GM23338 (cell line): ENCODE measurements at regions not wholly inside any gene's neighbourhood (a gene's known extent, or its start where the extent isn't known, plus 50 kb on each side); places are given as distances from the start of the nearest gene placed in this dataset.

Experiments
- EZH2 ChIP-seq: fragments of 200-600 bp; sonication (generic); IDR thresholded peaks from one replicate; pipeline ENCODE4 v1.8.0; 2017; ENCODE audit warnings: antibody characterized with exemption, mild to moderate bottlenecking, low read depth; ENCODE audit not compliant: unreplicated experiment
- POLR2AphosphoS5 ChIP-seq: IDR thresholded peaks from 2 replicates; pipeline ENCODE4 v1.6.1; 2016; ENCODE audit warnings: antibody characterized with exemption, low read depth
- TF ChIP-seq, protein P1 (sequence below), 2 experiments: fragments of 200-600 bp in 1 of 2; sonication (generic) in 1 of 2; conservative IDR thresholded peaks; 2 replicates each; pipeline versions ENCODE4 v1.5.1 to v1.6.1; 2016 to 2017; ENCODE audit warnings: antibody characterized with exemption in 2 of 2, low read depth in 2 of 2, mild to moderate bottlenecking in 2 of 2, moderate library complexity in 1 of 2

DNA sequence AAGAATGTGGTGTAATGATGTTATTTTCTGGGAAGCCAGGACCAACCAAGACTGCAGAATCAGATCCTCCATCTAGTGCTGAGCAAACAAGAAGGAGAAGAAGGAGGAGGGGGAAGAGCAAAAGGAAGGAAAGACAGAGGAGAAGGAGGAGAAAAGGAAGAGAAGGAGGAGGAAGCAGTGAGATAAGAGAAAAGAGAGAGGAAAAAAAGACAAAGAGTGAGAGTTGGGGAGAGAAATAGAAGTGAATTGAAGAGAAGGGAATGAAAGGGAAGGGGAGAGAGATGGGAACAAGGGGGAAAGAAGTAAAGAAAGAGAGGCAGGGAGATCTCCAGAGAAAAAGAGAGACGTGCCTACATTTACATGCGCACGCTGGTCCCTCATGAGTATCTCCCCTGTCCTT is 153.5 kb downstream of the MN1 start:
- TF ChIP-seq POLR2AphosphoS5 (no peak), EZH2 (no peak)
- TF ChIP-seq, protein P1, sequence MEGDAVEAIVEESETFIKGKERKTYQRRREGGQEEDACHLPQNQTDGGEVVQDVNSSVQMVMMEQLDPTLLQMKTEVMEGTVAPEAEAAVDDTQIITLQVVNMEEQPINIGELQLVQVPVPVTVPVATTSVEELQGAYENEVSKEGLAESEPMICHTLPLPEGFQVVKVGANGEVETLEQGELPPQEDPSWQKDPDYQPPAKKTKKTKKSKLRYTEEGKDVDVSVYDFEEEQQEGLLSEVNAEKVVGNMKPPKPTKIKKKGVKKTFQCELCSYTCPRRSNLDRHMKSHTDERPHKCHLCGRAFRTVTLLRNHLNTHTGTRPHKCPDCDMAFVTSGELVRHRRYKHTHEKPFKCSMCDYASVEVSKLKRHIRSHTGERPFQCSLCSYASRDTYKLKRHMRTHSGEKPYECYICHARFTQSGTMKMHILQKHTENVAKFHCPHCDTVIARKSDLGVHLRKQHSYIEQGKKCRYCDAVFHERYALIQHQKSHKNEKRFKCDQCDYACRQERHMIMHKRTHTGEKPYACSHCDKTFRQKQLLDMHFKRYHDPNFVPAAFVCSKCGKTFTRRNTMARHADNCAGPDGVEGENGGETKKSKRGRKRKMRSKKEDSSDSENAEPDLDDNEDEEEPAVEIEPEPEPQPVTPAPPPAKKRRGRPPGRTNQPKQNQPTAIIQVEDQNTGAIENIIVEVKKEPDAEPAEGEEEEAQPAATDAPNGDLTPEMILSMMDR (conservative IDR thresholded peaks at IDR 0.05; ENCODE audit: low read depth in 2 of 2): no peak
